Small intestine (tissue), 7 donors: ENCODE measurements at regions not wholly inside any gene's neighbourhood (a gene's known extent, or its start where the extent isn't known, plus 50 kb on each side); places are given as distances from the start of the nearest gene placed in this dataset.
"Not testable (repeated sequence)": the region's sequence is repeated elsewhere in the genome, so short reads cannot be mapped to it uniquely, and the experiment has no call there.

Experiments used
- DNase-seq, 2 donors: peaks; one replicate each; pipeline versions ENCODE4 v3.0.0 to v3.0.0-alpha.2; 2013
- FAIRE-seq: peaks from 2 replicates; lab custom pipeline; 2012; peaks lifted over from hg19 to GRCh38; lab: Jason Lieb, UNC
- H3K27ac ChIP-seq, 3 donors: one replicate each; pipeline ENCODE4 v1.5.1; 2013; ENCODE audit warnings: low read length in 2 of 3, mild to moderate bottlenecking in 2 of 3, control low read depth in 1 of 3, inconsistent platforms in 1 of 3, low read depth in 1 of 3, moderate library complexity in 1 of 3
- H3K27me3 ChIP-seq, 3 donors: one replicate each; pipeline ENCODE4 v1.6.1; 2013; ENCODE audit warnings: low read length in 3 of 3, inconsistent platforms in 1 of 3; ENCODE audit not compliant: control insufficient read depth in 3 of 3, insufficient read depth in 3 of 3
- H3K36me3 ChIP-seq, 3 donors: one replicate each; pipeline ENCODE4 v1.6.1; 2013; ENCODE audit warnings: low read length in 3 of 3, inconsistent platforms in 1 of 3, low read depth in 1 of 3, mild to moderate bottlenecking in 1 of 3, moderate library complexity in 1 of 3; ENCODE audit not compliant: control insufficient read depth in 3 of 3, insufficient read depth in 2 of 3
- H3K4me1 ChIP-seq, 3 donors: one replicate each; pipeline ENCODE4 v1.6.1; 2013; ENCODE audit warnings: low read length in 2 of 3, inconsistent platforms in 1 of 3, low read depth in 1 of 3, mild to moderate bottlenecking in 1 of 3, moderate library complexity in 1 of 3; ENCODE audit not compliant: control insufficient read depth in 3 of 3, insufficient read depth in 2 of 3
- H3K4me3 ChIP-seq, 3 donors: one replicate each; pipeline ENCODE4 v1.5.1; 2013; ENCODE audit warnings: low read length in 3 of 3, control low read depth in 1 of 3, inconsistent platforms in 1 of 3, low read depth in 1 of 3, mild to moderate bottlenecking in 1 of 3, moderate library complexity in 1 of 3
- H3K9me3 ChIP-seq, 2 donors: one replicate each; pipeline ENCODE4 v1.6.1; 2013; ENCODE audit warnings: low read depth in 1 of 2, low read length in 1 of 2; ENCODE audit not compliant: control insufficient read depth in 2 of 2, insufficient read depth in 1 of 2
- WGBS, 3 donors: extraction: QIAGEN DNeasy Blood & Tissue Kit; methylation state at CpG; one replicate each; pipeline ENCODE4 v1.1.7; 2013; 5-methylcytosine and 5-hydroxymethylcytosine counted together
- donor health status: healthy with polysubstance abuse.
- donor health status: control.
- donor health status: control.
- donor health status: Bipolar disorder and iron deficiency.
- donor health status: healthy.

DNA sequence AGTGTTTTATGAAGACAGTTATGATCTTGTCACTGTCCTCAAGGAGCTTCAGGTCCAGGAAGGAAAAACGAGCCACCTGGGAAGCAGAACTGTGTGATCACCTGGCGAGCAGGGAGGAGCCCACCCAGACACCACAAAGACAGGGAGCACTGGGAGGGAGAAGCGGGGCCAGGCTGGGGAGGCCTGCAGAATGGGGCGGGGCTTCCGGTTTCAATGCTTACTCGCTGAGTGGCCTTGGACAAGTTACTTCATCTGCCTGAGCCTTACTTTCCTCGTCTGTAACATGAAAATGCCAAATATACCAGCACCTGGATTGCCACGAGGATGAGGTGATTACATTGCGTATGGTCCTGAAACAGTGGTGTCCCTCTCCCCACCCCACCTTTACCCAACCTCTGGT lies 227.5 kb downstream of the ANKRD30B start:
- Histone ChIP-seq H3K4me1 (no peaks in the 10 kb centered on the region), H3K4me3 (no peak overlapping the region), H3K9me3 (peaks cover 1 to 47% of the 10 kb centered on the region in 2 donors), H3K27me3 (no peaks in the 10 kb centered on the region), H3K36me3 (no peaks in the 10 kb centered on the region), H3K27ac (no peak overlapping the region)
- no peak for FAIRE-seq
- DNase-seq: no peak
- 74 to 82% (median 76%) methylated on average over 9 of the region's 9 CpGs for WGBS, 3 donors

DNA sequence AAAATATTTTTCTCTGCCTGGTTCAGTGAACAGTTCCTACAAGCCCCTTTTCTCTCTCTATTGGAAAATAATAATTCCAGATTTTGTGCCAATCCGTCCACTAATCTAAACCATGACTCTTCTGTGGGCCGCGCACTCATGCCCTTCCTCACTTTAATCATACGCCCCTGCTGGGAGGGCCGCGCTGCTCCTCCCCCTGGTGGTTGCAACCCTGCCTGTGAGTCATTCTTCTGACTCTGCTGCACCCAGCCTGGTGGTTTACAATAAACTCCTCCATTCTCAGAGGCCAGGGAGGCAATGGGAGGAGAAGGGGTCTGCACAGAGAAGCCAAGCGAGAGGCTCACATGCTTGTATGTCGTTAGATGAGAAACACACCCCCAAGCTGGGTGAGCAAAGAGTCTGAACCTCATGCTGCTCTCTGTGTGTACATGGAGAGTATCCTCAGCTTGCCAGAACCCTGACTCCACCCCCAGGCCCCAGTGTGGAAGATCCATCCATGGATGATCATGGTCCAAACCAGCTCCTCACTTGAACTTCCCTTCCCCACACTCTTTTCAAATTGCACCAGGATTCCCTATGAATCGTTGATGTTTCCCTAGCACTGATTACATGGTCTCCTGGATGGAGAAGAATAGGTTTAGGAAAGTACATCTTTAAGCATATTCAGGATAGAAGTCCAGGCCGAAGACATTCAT lies 228.9 kb downstream of the ANKRD30B start:
- H3K4me3 ChIP-seq: no peak overlapping the region
- no peak overlapping the region for H3K27ac ChIP-seq
- H3K9me3 ChIP-seq: peaks cover 1 to 43% of the 10 kb centered on the region in 2 donors
- FAIRE-seq (no peak), DNase-seq (no peak)
- 78 to 81% (median 78%) methylated on average over 10 of the region's 10 CpGs for WGBS, 3 donors
- H3K36me3 ChIP-seq: no peaks in the 10 kb centered on the region
- H3K27me3 ChIP-seq: no peaks in the 10 kb centered on the region
- H3K4me1 ChIP-seq: no peaks in the 10 kb centered on the region

DNA sequence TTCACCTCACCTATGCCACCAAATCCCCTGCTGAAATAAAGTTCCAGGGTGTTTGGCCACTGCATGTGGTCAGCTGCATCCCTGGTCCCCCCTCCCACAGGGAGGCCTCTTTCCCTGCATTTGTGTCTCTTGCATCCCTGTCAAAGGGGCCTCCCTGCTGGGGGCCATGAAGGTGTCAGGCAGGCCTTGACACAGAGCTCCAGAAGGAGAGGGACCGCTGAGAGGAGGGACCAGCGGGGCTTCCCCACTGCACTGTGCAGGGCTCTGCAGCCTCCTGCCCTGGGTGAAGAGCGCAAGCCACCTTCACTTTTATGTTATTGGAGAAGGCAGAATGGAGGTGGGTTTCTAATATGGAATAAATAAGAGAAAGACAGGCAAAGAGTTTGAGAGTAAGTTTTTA lies 230.2 kb downstream of the ANKRD30B start:
- 85 to 94% (median 92%) methylated on average over 3 of the region's 3 CpGs for WGBS, 3 donors
- no peak for FAIRE-seq

DNA sequence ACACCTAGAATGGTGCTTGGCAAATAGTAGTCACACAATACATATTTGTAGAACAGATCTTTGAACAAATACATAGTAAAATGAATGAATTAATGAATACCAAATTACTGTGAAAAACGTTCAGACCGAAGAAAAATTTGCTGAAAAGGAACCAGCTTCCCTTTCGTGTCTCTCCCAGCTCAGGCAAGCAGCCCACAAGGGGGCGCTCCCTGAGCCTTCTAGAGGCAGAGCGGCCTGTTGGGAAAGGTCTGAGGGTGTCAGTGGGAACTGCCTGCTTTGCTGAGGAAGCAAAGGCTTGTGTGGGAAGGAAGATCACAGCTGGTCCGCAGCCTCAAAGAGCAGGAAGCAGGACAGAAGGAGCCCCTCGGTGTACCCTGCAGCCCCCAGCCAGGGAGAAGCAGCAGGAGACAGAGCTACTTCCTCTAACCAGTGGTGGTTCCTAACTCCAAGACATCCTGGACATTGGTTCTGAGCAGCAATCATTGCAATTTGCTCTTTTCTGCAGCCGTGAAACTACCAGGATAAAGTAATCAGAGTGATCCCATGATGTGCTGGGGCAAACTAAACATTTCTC lies 231.1 kb downstream of the ANKRD30B start:
- Histone ChIP-seq H3K27ac (no peak overlapping the region), H3K4me1 (no peaks in the 10 kb centered on the region), H3K36me3 (no peaks in the 10 kb centered on the region), H3K9me3 (peaks cover 1 to 37% of the 10 kb centered on the region in 2 donors), H3K4me3 (no peak overlapping the region), H3K27me3 (no peaks in the 10 kb centered on the region)
- FAIRE-seq (no peak), DNase-seq (peak; percentile 58 to 61)
- 24 to 32% (median 30%) methylated on average over 8 of the region's 8 CpGs for WGBS, 3 donors

More for the DNA sequence above, 230.2 kb downstream of the ANKRD30B start:
- H3K27me3 ChIP-seq: no peaks in the 10 kb centered on the region
- no peaks in the 10 kb centered on the region for H3K4me1 ChIP-seq
- peaks cover 1 to 42% of the 10 kb centered on the region in 2 donors for H3K9me3 ChIP-seq
- no peak for DNase-seq
- no peak overlapping the region for H3K4me3 ChIP-seq
- H3K27ac ChIP-seq: no peak overlapping the region
- no peaks in the 10 kb centered on the region for H3K36me3 ChIP-seq

DNA sequence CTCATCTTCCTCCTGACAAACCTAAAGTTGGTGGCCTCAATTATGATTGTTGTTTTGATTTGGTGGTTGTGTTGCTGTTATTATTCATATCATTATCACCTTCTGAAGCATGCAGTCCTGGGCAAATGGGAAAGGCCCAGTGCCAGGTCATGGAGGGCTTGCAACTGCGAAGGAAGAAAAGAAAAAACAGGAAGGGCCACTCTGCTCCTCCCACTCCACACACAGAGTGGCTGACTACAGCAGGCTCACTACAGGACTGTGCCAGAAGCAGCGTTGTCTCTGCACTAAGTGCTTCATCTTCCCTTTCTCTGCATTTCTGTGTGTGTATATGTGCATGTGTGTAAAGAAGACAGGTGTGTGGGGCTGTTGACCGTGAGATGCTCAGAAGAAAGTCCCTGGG lies 231.9 kb downstream of the ANKRD30B start:
- Histone ChIP-seq H3K4me3 (no peak overlapping the region), H3K36me3 (no peaks in the 10 kb centered on the region), H3K27ac (no peak overlapping the region), H3K27me3 (no peaks in the 10 kb centered on the region), H3K4me1 (no peaks in the 10 kb centered on the region), H3K9me3 (peaks cover 1 to 34% of the 10 kb centered on the region in 2 donors)
- no peak for FAIRE-seq
- 68 to 79% (median 78%) methylated on average over 3 of the region's 3 CpGs for WGBS, 3 donors
- no peak for DNase-seq

DNA sequence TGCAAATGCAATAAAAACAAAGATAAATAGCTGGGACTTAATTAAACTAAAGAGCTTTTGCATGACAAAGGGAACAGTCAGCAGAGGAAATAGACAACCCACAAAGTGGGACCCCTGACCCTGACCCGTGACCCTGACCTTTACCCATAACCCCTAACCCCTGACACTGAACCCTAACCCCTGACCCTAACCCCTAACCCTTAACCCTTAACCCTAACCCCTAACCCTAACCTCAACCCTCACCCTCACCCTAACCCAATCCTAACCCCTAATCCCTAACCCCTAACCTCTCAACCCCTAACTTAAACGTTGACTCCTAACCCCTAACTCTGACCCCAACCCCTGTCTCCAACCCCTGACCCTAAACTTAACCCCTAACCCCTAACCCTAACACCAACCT lies 236.6 kb downstream of the ANKRD30B start:
- not testable (repeated sequence) for H3K27me3 ChIP-seq, DNase-seq, H3K9me3 ChIP-seq, H3K27ac ChIP-seq, H3K4me1 ChIP-seq, H3K36me3 ChIP-seq, H3K4me3 ChIP-seq, FAIRE-seq
- 42 to 50% (median 42%) methylated on average over 2 of the region's 2 CpGs for WGBS, 3 donors

DNA sequence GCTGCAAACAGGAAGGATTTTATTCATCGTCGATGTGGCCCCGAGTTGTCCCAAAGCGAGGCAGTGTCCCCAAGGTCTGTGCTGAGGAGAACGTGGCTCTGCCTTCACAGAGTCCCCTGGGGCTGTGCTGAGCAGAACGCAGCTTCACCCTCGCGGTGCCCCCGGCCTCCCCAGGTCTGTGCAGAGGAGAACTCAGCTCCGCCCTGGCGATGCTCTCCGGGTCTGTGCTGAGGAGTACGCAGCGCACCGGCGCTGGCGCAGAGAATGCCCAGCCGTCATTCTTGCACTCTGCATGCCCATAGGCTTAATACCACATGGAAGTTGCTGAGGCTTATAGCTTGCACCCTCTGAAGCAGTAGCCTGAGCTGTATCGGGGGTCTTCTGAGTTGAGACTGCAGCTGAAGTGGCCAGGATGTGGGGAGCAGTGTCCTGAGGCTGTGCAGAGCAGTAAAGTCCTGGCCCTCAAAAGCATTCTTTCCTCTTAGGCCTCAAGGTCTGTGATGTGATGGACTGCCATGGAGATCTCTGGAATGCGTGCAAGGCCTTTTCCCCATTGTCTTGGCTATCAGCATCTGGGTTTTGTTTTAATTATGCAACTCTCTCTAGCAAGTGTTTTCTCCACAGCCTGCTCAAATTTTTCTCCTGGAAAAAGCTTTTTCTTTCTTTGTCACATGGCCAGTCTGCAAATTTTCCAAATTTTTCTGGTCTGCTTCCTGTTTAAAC lies 237.5 kb downstream of the ANKRD30B start:
- H3K4me3 ChIP-seq, H3K27ac ChIP-seq, H3K27me3 ChIP-seq, H3K9me3 ChIP-seq, DNase-seq, H3K36me3 ChIP-seq, FAIRE-seq, H3K4me1 ChIP-seq: not testable (repeated sequence)
- 91 to 95% (median 93%) methylated on average over 20 of the region's 20 CpGs for WGBS, 3 donors

DNA sequence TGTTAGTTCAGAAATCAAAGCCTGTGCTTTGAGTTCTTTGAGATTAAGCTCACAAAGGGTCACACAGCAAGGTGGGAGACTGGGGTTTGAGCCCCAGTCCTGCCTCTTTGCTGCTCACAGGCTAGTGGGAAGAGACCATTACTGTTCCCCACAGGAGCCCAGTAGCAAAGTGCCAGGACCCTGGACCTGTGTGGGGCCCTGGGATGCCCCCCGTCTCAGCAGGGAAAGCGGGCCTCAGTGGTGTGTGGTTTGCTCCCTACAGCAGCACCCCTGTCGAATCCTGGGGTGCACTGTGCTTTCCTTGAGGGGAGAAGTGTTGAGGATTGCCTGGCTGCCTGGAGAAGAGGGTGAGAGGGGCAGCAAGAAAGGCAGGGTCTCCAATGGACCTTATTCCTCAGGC lies 239.4 kb downstream of the ANKRD30B start:
- H3K36me3 ChIP-seq, FAIRE-seq, H3K4me3 ChIP-seq, H3K27me3 ChIP-seq, DNase-seq, H3K9me3 ChIP-seq, H3K4me1 ChIP-seq, H3K27ac ChIP-seq: not testable (repeated sequence)
- WGBS, 3 donors: 73 to 91% (median 80%) methylated on average over 3 of the region's 3 CpGs
